GM21576 (cell line): ENCODE measurements at regions not wholly inside any gene's neighbourhood (a gene's known extent, or its start where the extent isn't known, plus 50 kb on each side); places are given as distances from the start of the nearest gene placed in this dataset.
"Not testable (repeated sequence)": the region's sequence is repeated elsewhere in the genome, so short reads cannot be mapped to it uniquely, and the experiment has no call there.

ENCODE experiments used
- ATAC-seq: cut with Tn5 transposase; IDR thresholded peaks from one replicate; pipeline ENCODE4 v1.9.1; 2021; ENCODE audit warnings: mild to moderate bottlenecking, moderate library complexity; ENCODE audit not compliant: unreplicated experiment

DNA sequence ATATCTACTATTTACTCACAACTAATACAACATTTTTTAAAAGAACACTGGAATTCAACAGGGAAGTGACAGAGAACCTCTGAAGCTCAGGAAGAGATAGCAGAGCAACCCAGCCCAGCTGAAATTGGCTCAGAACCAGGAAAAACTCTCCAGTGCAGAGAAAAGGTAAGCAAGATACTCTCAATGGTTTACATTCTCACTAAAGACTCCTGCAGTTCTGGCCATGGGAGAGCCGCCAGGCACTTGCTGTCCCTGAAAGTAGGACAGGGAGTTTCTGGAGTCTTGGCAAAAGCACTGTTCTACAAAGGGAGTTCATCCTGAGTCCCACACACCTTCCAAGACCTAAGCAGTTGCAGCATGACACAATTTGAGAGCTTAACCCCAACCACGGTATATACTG is 330.8 kb downstream of the TRIM36 start:
- ATAC-seq = no peak

GRCh38 chr5:114830114-114830513 is 339.6 kb downstream of the TRIM36 start:
- ATAC-seq = no peak

DNA sequence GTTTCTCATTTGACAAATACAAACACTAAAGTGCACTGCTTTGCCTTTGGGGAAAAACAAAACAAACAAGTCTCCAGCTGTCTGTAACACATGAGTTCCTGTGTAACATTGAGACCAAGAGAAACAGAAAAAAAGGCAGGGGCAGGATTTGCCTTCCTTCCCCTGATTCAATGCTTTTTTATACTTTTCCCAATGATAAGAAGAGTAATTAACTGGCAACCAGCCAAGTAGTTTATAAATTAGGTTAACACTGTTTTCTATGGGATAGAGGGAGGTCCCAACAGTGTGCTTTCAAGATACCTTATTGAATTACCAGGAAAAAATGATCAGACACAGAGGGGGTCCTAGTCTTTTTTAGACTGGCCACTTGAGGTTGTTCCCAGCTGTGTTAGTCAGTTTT is 346.8 kb downstream of the TRIM36 start:
- no peak for ATAC-seq

DNA sequence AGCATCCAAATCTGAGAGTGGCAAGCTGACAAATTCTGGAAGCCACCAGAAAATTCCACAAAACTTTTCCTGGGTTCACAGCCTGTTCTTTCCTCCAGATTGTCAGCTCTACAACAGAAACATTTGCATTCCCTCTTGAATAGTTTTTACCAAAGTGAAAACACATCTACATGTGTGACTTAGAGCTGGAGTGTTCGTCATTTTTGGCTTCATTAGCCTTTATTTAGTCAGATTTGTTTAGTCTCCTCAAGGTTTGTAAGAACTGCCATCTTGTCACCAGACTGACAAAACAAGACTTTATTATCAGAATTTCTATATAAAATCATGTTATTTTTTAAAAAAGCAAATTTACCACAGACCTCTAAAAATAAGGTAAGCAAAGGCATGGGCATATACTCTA is 347.3 kb downstream of the TRIM36 start:
- no peak for ATAC-seq

DNA sequence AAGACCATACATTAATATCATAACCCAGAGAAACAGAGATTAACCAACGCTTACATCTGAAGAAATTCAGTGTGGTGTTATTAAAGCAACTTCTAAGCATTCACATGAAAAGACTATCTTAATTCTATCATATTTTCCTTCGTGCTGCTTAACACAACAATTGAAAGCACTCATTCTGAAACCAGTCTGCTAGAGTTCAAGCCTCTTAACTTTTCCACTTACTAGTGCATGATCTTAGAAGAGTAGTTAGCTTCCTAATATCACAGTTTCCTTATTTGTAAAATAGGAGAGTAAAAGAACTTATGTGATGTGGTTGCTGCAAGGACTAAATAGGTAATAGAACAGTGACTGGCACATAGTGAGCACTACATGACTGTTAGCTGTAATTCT is 379.3 kb downstream of the TRIM36 start:
- no peak for ATAC-seq

GRCh38 chr5:114789773-114790402 is 379.8 kb downstream of the TRIM36 start:
- peak; percentile 71 for ATAC-seq

GRCh38 chr5:114782869-114783268 is 386.8 kb downstream of the TRIM36 start:
- no peak for ATAC-seq

- ATAC-seq = no peak
Observed at GRCh38 chr5:114782177-114782576, 387.5 kb downstream of the TRIM36 start.

DNA sequence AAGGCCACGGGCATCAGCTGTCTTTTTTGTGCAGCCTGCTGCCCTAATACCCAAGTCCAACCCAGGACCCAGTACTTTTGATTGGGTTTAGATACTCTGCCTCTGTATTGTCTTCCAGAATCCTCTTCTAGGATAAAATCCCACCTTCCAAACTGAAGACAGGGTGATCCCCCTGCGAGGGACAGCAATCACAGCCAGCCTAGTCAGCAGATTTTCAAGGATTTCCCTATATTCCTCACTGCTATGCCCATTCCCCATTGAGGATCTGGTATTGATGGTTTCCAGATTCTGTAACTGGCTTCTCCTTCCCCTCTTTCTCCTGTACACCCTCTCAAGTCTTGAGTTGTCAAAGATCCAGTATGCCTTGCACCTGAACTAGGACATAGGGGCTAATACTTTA is 389.4 kb downstream of the TRIM36 start:
- no peak for ATAC-seq

DNA sequence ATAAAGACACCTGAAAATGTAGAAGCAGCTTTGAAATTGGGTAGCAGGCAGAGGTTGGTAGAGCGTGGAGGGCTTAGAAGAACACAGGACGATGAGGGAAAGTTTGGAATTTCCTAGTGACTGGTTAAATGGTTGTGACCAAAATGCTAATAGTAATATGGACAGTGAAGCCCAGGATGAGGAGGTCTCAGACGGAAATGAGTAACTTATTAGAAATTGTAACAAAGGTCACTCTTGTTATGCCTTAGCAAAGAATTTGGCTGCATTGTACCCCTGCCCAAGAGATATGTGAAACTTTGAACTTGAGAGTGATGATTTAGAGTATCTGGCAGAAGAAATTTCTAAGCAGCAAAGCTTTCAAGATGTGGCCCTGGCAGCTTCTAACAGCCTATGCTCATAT is 382.5 kb downstream of the KCNN2 start:
- ATAC-seq = no peak

DNA sequence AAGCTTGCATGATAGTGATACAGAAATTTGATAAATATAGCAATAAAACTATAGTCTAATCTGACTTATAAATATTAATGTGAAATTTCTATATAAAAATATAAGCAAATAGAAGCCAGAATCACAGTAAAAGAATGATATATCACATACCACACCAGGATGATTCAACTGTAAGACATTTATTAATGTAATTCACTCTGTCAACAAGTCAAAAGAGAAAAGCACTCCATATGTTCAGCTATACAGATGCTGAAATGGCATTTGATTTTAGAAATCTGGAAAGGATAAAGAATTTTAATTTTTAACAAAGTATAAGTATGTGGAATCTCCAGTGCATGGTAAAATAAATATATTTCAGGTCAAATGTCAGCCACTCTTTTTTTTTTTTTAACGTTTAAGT is 372.4 kb downstream of the KCNN2 start:
- ATAC-seq = no peak

GRCh38 chr5:114729986-114730385 is 368.1 kb downstream of the KCNN2 start:
- no peak for ATAC-seq

DNA sequence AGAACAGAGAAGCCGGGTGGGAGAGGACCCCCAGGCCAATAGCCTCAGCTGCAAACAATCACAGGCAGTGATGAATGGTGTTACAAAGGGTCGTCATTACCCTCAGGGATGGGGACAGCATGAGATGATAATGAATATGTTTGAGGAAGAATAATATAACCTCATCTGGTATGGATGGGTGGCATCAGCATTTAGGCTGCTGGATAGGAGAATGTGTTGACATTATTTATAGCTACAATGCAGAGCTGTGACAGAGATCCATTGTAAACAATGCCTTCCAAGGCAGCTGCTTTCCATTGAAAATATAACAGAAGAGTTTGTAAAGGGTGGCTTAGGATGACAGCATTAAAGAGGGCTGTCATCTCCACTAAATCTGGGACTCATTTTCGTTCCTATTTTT is 365.5 kb downstream of the KCNN2 start:
- no peak for ATAC-seq

DNA sequence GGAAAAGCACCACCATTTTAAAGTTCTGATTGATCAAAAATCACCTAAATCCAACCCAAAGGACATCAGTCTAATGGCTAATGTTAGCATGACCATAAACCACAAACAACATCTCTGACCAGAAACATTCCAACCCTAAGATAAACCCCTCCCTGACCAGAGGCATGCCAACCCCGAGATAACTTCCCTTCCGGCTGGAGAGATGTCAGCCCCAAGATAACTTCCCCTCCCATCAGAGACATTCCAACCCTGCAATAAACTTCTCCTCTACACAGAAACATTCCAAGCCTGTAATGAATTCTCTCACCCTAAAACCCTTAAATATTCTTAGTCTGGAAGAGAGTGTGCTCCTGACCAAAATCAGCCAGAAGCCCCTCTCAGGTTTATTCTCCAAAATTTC is 364.3 kb downstream of the KCNN2 start:
- no peak for ATAC-seq

DNA sequence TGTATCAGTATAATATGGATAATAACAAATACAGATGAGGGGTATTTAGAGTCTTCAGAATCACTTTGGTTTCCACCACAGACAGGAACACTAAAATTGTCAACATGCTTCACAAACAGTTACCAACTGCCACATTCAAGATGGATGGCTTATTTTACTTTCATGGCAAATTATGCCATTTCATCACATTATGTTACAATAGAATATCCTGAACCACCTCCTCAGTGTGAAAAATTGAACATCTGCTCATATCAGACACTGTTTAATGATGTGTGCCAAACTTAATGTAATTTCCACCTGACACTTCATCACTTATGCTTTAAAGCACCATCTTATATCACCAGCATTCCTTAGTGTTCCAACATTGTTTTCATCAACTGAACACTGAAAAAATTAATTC is 357.4 kb downstream of the KCNN2 start:
- ATAC-seq = no peak

DNA sequence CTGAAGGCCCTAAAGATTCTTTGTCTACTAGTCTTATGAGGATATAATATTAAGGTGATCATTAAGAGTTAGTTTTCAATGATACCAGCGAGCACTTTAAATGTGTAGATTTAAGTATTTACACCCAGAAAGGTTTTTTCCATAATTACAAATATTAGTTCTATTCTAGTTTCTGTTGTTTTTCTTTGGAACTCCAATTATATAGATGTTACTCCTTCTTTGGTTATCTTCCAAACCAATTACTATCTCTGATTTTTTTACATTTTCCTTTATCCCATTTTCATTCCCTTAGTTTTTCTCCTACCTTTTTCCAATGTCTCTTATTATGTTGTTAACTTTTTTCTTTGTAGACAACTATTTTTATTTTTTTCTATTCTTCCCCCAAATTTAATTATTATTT is 355.1 kb downstream of the KCNN2 start:
- ATAC-seq = no peak

DNA sequence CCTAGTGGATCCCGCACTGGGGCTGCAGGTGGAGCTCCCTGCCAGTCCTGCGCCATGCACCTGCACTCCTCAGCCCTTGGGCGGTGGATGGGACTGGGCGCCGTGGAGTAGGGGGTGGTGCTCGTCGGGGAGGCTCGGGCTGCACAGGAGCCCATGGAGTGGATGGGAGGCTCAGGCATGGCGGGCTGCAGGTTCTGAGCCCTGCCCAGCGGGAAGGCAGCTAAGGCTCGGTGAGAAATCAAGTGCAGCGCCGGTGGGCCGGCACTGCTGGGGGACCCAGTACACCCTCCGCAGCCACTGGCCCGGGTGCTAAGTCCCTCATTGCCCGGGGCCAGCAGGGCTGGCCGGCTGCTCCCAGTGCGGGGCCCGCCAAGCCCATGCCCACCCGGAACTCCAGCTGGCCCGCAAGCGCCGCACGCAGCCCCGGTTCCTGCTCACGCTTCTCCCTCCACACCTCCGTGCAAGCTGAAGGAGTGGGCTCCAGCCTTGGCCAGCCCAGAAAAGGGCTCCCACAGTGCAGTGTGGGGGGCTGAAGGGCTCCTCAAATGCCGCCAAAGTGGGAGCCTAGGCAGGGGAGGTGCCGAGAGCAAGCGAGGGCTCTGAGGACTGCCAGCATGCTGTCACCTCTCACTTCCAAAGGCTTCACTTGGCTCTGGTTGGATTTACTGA is 342.5 kb downstream of the KCNN2 start:
- ATAC-seq = not testable (repeated sequence)

- ATAC-seq = no peak
Observed at GRCh38 chr5:114702731-114703130, 340.9 kb downstream of the KCNN2 start.

GRCh38 chr5:114702136-114702535 is 340.3 kb downstream of the KCNN2 start:
- no peak for ATAC-seq

GRCh38 chr5:114700823-114701222 is 339.0 kb downstream of the KCNN2 start:
- ATAC-seq = no peak

GRCh38 chr5:114695292-114695904 is 333.5 kb downstream of the KCNN2 start:
- no peak for ATAC-seq

- no peak for ATAC-seq
Observed at GRCh38 chr5:114686356-114686755, 324.5 kb downstream of the KCNN2 start.

DNA sequence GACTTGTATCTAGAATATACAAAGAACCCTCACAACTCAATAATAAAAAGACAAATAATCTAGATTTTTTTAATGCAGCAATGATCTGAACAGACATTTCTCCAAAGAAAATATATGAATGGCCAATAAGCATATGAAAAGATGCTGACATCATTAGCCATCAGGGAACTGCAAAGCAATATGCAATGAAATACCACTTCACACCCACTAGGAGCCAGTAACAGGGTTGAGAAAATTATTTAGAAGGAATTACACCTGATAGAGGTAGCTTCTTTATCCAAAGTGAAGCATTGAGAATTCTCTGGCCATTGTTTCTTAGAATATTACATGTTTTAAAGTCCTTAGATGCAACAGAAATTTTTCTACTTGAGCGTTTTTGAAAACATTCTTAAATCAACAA is 316.9 kb downstream of the KCNN2 start:
- no peak for ATAC-seq
